ENCODE measurements at regions not wholly inside any gene's neighbourhood (a gene's known extent, or its start where the extent isn't known, plus 50 kb on each side); places are given as distances from the start of the nearest gene placed in this dataset.
A peak's percentile ranks its signal among the peaks of the same experiment; 100 is the strongest.

DNA sequence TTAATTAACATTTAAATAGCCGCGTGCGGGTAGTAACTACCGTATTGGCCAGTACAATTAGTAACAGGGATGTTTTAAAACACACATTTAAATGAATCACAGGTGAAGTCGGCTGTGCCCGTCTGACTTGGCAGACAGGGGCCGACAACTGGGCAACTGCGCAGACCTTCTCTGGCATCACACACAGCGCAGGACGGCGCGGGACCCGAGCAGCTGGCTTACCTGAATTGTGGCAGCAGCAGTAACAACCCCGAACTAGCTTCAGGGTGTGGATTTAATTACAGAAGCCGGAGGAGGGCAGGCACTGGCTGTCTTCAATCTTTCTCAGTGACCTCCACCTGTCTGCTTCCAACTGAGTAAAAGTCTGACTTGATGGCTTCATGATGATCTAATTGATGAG is 91.7 kb downstream of the DACT2 start:
- no peaks in the 10 kb centered on the region for H3K27me3 ChIP-seq
- no peak for TF ChIP-seq POLR2AphosphoS5 (IDR thresholded peaks at IDR 0.05)
- TF ChIP-seq POLR2A (IDR thresholded peaks at IDR 0.05): no peak
- TF ChIP-seq, protein P1, sequence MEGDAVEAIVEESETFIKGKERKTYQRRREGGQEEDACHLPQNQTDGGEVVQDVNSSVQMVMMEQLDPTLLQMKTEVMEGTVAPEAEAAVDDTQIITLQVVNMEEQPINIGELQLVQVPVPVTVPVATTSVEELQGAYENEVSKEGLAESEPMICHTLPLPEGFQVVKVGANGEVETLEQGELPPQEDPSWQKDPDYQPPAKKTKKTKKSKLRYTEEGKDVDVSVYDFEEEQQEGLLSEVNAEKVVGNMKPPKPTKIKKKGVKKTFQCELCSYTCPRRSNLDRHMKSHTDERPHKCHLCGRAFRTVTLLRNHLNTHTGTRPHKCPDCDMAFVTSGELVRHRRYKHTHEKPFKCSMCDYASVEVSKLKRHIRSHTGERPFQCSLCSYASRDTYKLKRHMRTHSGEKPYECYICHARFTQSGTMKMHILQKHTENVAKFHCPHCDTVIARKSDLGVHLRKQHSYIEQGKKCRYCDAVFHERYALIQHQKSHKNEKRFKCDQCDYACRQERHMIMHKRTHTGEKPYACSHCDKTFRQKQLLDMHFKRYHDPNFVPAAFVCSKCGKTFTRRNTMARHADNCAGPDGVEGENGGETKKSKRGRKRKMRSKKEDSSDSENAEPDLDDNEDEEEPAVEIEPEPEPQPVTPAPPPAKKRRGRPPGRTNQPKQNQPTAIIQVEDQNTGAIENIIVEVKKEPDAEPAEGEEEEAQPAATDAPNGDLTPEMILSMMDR (IDR thresholded peaks at IDR 0.05): no peak
- no peaks in the 10 kb centered on the region for H3K9me3 ChIP-seq
- H3K4me3 ChIP-seq: no peak overlapping the region
- no peaks in the 10 kb centered on the region for H3K36me3 ChIP-seq
- H3K27ac ChIP-seq: peak overlapping the region in 1 of 2 donors; percentile 2
- intact Hi-C loops (cut with DNase I; ENCODE audit: low total_unique reads): no loop called here
- DNase-seq (ENCODE audit: low spot score in 2 of 2): peak in 1 of 2 donors; percentile 19
- H3K4me1 ChIP-seq: peaks cover 0 to 7% of the 10 kb centered on the region in 2 donors

DNA sequence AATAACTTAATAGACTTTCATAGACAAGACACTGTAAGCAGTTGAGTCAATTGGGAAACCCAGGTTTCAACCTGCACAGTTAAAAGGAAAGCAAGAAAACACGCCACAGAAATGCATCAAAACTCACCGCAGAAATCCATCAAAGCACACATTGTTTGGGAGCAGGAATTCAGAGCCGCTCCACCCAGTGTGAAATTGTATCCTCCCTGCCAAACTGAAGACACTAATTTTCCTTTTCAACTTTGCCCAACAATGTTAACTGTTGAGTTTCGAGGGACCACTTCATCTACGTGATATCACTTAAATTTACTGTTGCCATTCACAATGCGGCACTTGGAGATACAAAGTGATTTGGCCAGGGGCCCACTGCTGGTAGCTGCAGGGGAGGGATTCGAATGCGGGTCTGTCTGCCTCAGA is 92.7 kb downstream of the DACT2 start:
- intact Hi-C loops (cut with DNase I; ENCODE audit: low total_unique reads): no loop called here
- Histone ChIP-seq H3K27me3 (peaks cover 0 to 2% of the 10 kb centered on the region in 2 donors), H3K4me1 (peaks cover 0 to 7% of the 10 kb centered on the region in 2 donors), H3K4me3 (no peak overlapping the region), H3K27ac (peak overlapping the region in 1 of 2 donors; percentile 58), H3K36me3 (no peaks in the 10 kb centered on the region), H3K9me3 (no peaks in the 10 kb centered on the region)
- no peak for TF ChIP-seq POLR2A (IDR thresholded peaks at IDR 0.05)
- TF ChIP-seq, protein P1 (IDR thresholded peaks at IDR 0.05): no peak
- TF ChIP-seq POLR2AphosphoS5 (IDR thresholded peaks at IDR 0.05): no peak
- DNase-seq (ENCODE audit: low spot score in 2 of 2): peak in 1 of 2 donors; percentile 69

DNA sequence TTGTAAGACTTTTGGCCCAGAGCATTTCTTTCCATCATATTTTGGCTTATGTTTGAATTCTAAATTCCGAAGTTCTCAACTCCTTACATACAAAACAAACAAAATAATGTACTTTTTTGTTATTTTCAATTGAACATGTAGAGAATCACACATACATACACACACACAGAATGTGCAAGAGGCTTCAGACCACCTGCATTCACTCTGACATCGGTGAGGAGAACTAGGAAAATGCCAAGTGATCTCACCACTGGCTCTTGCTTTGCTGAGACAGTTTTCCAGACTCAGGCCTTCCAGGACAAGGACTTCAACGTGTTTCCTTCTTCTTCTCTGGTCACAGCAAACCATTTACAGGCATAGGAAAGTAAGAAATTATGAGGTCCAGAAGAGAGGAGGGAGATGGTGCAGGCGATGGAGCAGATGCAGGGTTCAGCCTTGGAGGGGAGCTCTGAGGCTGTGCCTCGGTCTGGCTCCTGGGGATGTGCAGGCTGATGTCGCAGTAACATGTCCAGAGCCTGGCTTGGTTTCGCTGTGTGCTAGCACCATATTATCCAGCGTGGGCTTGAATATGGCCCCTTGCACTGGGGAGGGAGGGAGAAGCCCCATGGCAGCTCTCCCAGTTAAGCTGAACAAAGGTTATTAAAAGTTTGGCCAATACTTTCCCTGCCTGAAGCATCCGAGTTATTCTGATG is 93.4 kb downstream of the DACT2 start:
- peak overlapping the region; percentile 58 to 63 for H3K27ac ChIP-seq
- H3K9me3 ChIP-seq: no peaks in the 10 kb centered on the region
- H3K4me1 ChIP-seq: peaks cover 0 to 7% of the 10 kb centered on the region in 2 donors
- H3K27me3 ChIP-seq: peaks cover 0 to 5% of the 10 kb centered on the region in 2 donors
- peak in 1 of 2 donors; percentile 18 for DNase-seq (ENCODE audit: low spot score in 2 of 2)
- H3K36me3 ChIP-seq: no peaks in the 10 kb centered on the region
- H3K4me3 ChIP-seq: peak overlapping the region in 1 of 3 donors; percentile 25
- no peak for TF ChIP-seq POLR2AphosphoS5 (IDR thresholded peaks at IDR 0.05)
- TF ChIP-seq POLR2A (IDR thresholded peaks at IDR 0.05): no peak
- TF ChIP-seq, protein P1 (IDR thresholded peaks at IDR 0.05): no peak
- intact Hi-C loops (cut with DNase I; ENCODE audit: low total_unique reads): no loop called here

DNA sequence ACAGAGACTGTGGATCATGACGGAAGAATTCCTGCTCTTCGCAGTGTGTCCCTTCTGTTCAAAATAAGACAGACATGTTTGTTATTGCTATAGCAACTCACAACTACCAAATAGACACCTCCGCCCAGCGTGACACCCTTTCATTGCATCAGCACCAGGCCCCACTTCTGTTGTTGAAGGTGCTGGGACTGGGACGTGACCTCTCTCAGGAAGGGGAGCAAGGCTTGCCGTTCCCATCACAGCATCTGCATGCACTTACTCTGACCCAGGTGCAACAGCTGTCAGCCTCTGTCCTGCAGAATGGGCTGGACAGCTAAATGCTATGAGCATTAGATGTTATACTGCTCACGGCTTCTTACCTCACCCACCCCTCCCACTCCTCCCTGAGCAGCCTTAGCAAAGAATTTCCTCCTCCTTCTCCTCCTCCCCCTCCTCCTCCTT is 94.1 kb downstream of the DACT2 start:
- H3K4me1 ChIP-seq: peaks cover 0 to 7% of the 10 kb centered on the region in 2 donors
- no peak for TF ChIP-seq POLR2AphosphoS5 (IDR thresholded peaks at IDR 0.05)
- TF ChIP-seq, protein P1 (IDR thresholded peaks at IDR 0.05): no peak
- no peak for TF ChIP-seq POLR2A (IDR thresholded peaks at IDR 0.05)
- intact Hi-C loops (cut with DNase I; ENCODE audit: low total_unique reads): no loop called here
- H3K4me3 ChIP-seq: no peak overlapping the region
- H3K27me3 ChIP-seq: peaks cover 0 to 5% of the 10 kb centered on the region in 2 donors
- no peaks in the 10 kb centered on the region for H3K9me3 ChIP-seq
- DNase-seq (ENCODE audit: low spot score in 2 of 2): peak in 1 of 2 donors; percentile 17
- H3K36me3 ChIP-seq: no peaks in the 10 kb centered on the region
- no peak overlapping the region for H3K27ac ChIP-seq

DNA sequence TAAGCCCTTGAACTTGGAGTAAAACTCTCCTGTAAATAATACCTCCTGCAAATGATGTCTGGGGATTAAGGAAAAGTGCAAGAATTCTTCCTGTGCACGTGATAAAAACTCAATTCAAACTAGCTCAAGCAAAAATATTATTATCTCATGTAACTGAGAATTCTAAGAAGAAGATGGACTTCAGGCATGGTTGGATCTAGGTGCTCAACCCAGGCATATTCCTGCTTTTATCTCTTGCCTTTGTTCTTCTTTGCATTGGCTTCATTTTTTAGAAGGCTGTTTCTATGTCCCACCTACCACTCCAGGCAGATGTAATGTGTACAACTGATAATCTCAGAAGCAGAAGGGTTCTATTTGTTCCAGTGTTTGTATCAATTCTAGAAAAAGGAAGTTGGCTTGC is 95.8 kb downstream of the DACT2 start:
- no peak for DNase-seq (ENCODE audit: low spot score in 2 of 2)
- TF ChIP-seq POLR2A (IDR thresholded peaks at IDR 0.05) (no peak), POLR2AphosphoS5 (IDR thresholded peaks at IDR 0.05) (no peak)
- intact Hi-C loops (cut with DNase I; ENCODE audit: low total_unique reads): no loop called here

More for the DNA sequence above, 95.8 kb downstream of the DACT2 start:
- no peak overlapping the region for H3K4me3 ChIP-seq
- no peaks in the 10 kb centered on the region for H3K36me3 ChIP-seq
- H3K27me3 ChIP-seq: peaks cover 0 to 5% of the 10 kb centered on the region in 2 donors
- no peaks in the 10 kb centered on the region for H3K9me3 ChIP-seq
- H3K27ac ChIP-seq: no peak overlapping the region
- H3K4me1 ChIP-seq: peaks cover 0 to 7% of the 10 kb centered on the region in 2 donors
